GM23248 (cell line): ENCODE measurements at regions not wholly inside any gene's neighbourhood (a gene's known extent, or its start where the extent isn't known, plus 50 kb on each side); places are given as distances from the start of the nearest gene placed in this dataset.

Experiments
- DNase-seq: peaks from one replicate; pipeline ENCODE4 v3.0.0-alpha.2; 2015
- H2AFZ ChIP-seq: fragments of 200-600 bp; sonication (generic); 2 replicates; pipeline ENCODE4 v1.6.1; 2016; ENCODE audit warnings: antibody characterized with exemption
- H3F3A ChIP-seq: fragments of 200-600 bp; sonication (generic); 2 replicates; pipeline ENCODE4 v1.6.1; 2016; ENCODE audit warnings: mild to moderate bottlenecking, antibody characterized with exemption, mixed run types; ENCODE audit not compliant: insufficient read depth
- H3K27ac ChIP-seq: fragments of 200-600 bp; sonication (generic); 2 replicates; pipeline ENCODE4 v1.5.1; 2016; ENCODE audit warnings: mild to moderate bottlenecking
- H3K27me3 ChIP-seq: fragments of 200-600 bp; sonication (generic); replicated peaks from 2 replicates; pipeline ENCODE4 v1.6.1; 2016; ENCODE audit warnings: mild to moderate bottlenecking; ENCODE audit not compliant: insufficient read depth
- H3K36me3 ChIP-seq: fragments of 200-600 bp; sonication (generic); 2 replicates; pipeline ENCODE4 v1.6.1; 2016; ENCODE audit warnings: low read depth, mild to moderate bottlenecking
- H3K4me1 ChIP-seq: fragments of 200-600 bp; sonication (generic); 2 replicates; pipeline ENCODE4 v1.6.1; 2016; ENCODE audit warnings: mild to moderate bottlenecking; ENCODE audit not compliant: insufficient read depth
- H3K4me2 ChIP-seq: fragments of 200-600 bp; sonication (generic); one replicate; pipeline ENCODE4 v1.6.1; 2016; ENCODE audit warnings: mild to moderate bottlenecking; ENCODE audit not compliant: unreplicated experiment
- H3K4me3 ChIP-seq: fragments of 200-600 bp; sonication (generic); 2 replicates; pipeline ENCODE4 v1.5.1; 2016; ENCODE audit warnings: mild to moderate bottlenecking
- H3K79me2 ChIP-seq: fragments of 200-600 bp; sonication (generic); 2 replicates; pipeline ENCODE4 v1.6.1; 2016; ENCODE audit warnings: mild to moderate bottlenecking; ENCODE audit not compliant: insufficient read depth
- H3K9ac ChIP-seq: fragments of 200-600 bp; sonication (generic); 2 replicates; pipeline ENCODE4 v1.6.1; 2016; ENCODE audit warnings: mild to moderate bottlenecking
- H3K9me2 ChIP-seq: fragments of 200-600 bp; sonication (generic); 2 replicates; pipeline ENCODE4 v1.6.1; 2016; ENCODE audit warnings: mixed run types, mild to moderate bottlenecking, moderate library complexity; ENCODE audit not compliant: insufficient read depth
- H3K9me3 ChIP-seq: fragments of 200-600 bp; sonication (generic); one replicate; pipeline ENCODE4 v1.6.1; 2017; ENCODE audit warnings: low read depth
- H4K20me1 ChIP-seq: fragments of 200-600 bp; sonication (generic); 2 replicates; pipeline ENCODE4 v1.6.0; 2016; ENCODE audit not compliant: insufficient read depth
- EZH2 ChIP-seq: fragments of 200-600 bp; sonication (generic); IDR thresholded peaks from 2 replicates; pipeline ENCODE4 v1.6.1; 2018; ENCODE audit warnings: antibody characterized with exemption, mild to moderate bottlenecking; ENCODE audit not compliant: insufficient read depth, poor library complexity, severe bottlenecking
- EZH2phosphoT487 ChIP-seq: fragments of 200-600 bp; sonication (generic); IDR thresholded peaks from 2 replicates; pipeline ENCODE4 v1.6.1; 2018; ENCODE audit warnings: antibody characterized with exemption, moderate library complexity, mild to moderate bottlenecking, low read depth; ENCODE audit not compliant: insufficient read depth
- WGBS, 2 experiments: methylation state at CpG; one replicate each; pipeline ENCODE4 v1.1.6; 2015 to 2017; ENCODE audit warnings: low lambda C conversion rate in 2 of 2, low coverage in 1 of 2; ENCODE audit errors: missing lambda C conversion rate in 2 of 2; 5-methylcytosine and 5-hydroxymethylcytosine counted together
- in situ Hi-C: fragments of 300-500 bp; cut with MboI; formaldehyde crosslinking; loops from 2 replicates; pipeline ENCODE4 v1.15.0; 2020

DNA sequence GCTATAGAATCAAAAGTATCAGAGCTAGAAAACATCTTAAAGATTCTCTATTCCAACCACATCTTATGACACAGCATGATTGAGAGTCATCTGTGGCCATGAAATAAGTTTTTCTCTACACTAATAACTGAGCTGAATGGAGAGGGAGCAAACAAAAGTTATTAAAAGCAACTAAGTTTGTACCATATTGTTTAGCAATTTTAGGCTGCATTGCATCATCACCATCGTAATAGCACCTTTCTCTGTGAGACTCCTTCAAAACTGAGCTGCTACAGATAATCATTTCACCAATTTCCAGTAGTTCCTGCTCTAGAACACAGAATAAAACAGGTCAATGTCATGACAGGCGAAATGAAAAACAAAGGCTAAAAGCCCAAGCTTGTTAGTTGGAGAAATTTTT lies 1183.9 kb downstream of the DIAPH3 start:
- Histone ChIP-seq H3K27me3 (no peaks in the 10 kb centered on the region), H3K36me3 (no peaks in the 10 kb centered on the region), H3K4me1 (no peaks in the 10 kb centered on the region), H3F3A (no peaks in the 10 kb centered on the region), H3K79me2 (no peaks in the 10 kb centered on the region), H3K4me2 (no peak overlapping the region), H3K9ac (no peak overlapping the region), H3K27ac (no peak overlapping the region), H4K20me1 (no peaks in the 10 kb centered on the region), H3K9me3 (no peaks in the 10 kb centered on the region), H3K4me3 (no peak overlapping the region), H3K9me2 (no peaks in the 10 kb centered on the region), H2AFZ (no peak overlapping the region)
- in situ Hi-C loops = no loop called here
- TF ChIP-seq EZH2phosphoT487 (no peak), EZH2 (no peak)
- no peak for DNase-seq
- WGBS, 2 experiments = 3 to 5% methylated on average over 2 of the region's 2 CpGs

DNA sequence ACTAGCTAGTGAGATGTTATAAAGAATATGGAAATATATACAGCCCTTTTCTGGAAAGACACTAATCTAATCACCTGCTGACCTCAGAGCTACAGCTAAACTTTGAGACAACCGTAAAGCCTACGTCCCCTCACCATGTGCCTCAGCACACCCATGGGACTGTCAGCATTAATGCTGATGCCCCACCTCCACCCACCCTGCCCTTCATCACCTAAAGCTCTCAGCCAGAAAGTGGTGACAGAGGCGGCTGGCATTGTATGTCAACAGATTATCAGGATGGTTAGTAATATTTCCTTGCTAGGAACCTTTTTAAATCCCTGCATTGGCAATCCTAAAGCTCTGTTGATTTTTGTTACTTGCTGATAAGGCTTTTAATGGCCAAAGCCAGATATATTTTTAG lies 1177.9 kb downstream of the DIAPH3 start:
- Histone ChIP-seq H3K27ac (no peak overlapping the region), H3K9me3 (no peaks in the 10 kb centered on the region), H3K79me2 (no peaks in the 10 kb centered on the region), H4K20me1 (no peaks in the 10 kb centered on the region), H3K9me2 (no peaks in the 10 kb centered on the region), H3K9ac (no peak overlapping the region), H3K4me1 (no peaks in the 10 kb centered on the region), H3K27me3 (no peaks in the 10 kb centered on the region), H2AFZ (no peak overlapping the region), H3K4me2 (no peak overlapping the region), H3K4me3 (no peak overlapping the region), H3F3A (no peaks in the 10 kb centered on the region), H3K36me3 (no peaks in the 10 kb centered on the region)
- 29 to 33% methylated on average over 3 of the region's 3 CpGs for WGBS, 2 experiments
- TF ChIP-seq EZH2phosphoT487 (no peak), EZH2 (no peak)
- in situ Hi-C loops = no loop called here
- DNase-seq = no peak

DNA sequence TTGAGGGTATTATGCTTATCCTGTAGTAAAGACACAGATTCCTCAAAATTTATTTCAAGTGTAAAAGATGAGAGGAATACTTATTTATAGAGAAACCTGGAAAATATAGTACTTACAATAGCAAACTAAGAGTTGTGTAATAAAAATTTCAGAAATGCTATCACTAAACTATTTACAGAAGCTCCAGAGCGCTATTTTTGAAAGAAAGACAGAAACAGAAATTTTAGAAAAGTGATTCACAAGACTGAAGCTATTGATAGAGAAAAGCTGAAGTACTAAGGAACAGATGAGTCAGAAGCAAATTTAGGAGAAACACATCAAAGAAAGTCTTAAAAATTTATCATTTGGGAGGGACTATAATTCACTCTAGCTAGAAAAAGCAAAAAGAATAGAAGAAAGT lies 1174.2 kb downstream of the DIAPH3 start:
- Histone ChIP-seq H3F3A (no peaks in the 10 kb centered on the region), H3K4me3 (no peak overlapping the region), H3K9ac (no peak overlapping the region), H3K4me1 (no peaks in the 10 kb centered on the region), H3K9me2 (no peaks in the 10 kb centered on the region), H3K9me3 (no peaks in the 10 kb centered on the region), H3K4me2 (no peak overlapping the region), H3K27ac (no peak overlapping the region), H2AFZ (no peak overlapping the region), H3K27me3 (no peaks in the 10 kb centered on the region), H3K79me2 (no peaks in the 10 kb centered on the region), H3K36me3 (no peaks in the 10 kb centered on the region), H4K20me1 (no peaks in the 10 kb centered on the region)
- no peak for DNase-seq
- 6 to 9% methylated on average over 1 of the region's 1 CpG for WGBS, 2 experiments
- in situ Hi-C loops = no loop called here
- TF ChIP-seq EZH2phosphoT487 (no peak), EZH2 (no peak)

DNA sequence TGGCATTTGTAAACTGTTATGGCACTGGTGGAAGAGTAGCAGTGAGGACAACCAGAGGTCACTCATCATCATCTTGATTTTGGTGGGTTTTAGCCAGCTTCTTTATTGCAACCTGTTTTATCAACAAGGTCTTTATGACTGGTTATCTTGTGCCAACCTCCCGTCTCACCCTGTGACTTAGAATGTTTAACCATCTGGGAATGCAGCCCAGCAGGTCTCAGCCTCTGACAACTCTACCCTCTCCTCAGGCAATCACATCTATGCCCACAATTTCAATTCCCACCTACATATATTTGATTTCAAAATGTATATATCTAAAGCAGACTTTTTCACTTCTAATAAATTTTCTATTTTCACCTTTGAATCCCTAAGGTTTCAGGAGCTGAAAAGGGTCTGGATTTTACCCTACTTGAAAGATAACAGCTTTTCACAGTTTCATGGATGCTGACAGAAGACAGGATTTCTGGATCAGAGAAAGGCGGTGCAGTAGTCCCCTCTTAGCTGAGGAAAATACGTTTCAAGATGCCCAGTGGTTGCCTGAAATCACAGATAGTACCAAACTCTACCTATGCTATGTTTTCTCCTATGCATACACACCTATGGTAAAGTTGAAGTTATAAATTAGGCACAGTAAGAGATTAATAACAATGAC lies 1171.8 kb downstream of the DIAPH3 start:
- H2AFZ ChIP-seq = no peak overlapping the region
- in situ Hi-C loops = no loop called here
- H3K4me3 ChIP-seq = no peak overlapping the region
- H3K4me1 ChIP-seq = no peaks in the 10 kb centered on the region
- 14 to 25% methylated on average over 3 of the region's 3 CpGs for WGBS, 2 experiments
- no peaks in the 10 kb centered on the region for H4K20me1 ChIP-seq
- H3F3A ChIP-seq = no peaks in the 10 kb centered on the region
- no peaks in the 10 kb centered on the region for H3K9me2 ChIP-seq
- TF ChIP-seq EZH2 (no peak), EZH2phosphoT487 (no peak)
- H3K4me2 ChIP-seq = no peak overlapping the region
- H3K27ac ChIP-seq = no peak overlapping the region
- H3K36me3 ChIP-seq = no peaks in the 10 kb centered on the region
- no peak for DNase-seq
- H3K79me2 ChIP-seq = no peaks in the 10 kb centered on the region
- no peak overlapping the region for H3K9ac ChIP-seq
- H3K9me3 ChIP-seq = no peaks in the 10 kb centered on the region
- no peaks in the 10 kb centered on the region for H3K27me3 ChIP-seq

DNA sequence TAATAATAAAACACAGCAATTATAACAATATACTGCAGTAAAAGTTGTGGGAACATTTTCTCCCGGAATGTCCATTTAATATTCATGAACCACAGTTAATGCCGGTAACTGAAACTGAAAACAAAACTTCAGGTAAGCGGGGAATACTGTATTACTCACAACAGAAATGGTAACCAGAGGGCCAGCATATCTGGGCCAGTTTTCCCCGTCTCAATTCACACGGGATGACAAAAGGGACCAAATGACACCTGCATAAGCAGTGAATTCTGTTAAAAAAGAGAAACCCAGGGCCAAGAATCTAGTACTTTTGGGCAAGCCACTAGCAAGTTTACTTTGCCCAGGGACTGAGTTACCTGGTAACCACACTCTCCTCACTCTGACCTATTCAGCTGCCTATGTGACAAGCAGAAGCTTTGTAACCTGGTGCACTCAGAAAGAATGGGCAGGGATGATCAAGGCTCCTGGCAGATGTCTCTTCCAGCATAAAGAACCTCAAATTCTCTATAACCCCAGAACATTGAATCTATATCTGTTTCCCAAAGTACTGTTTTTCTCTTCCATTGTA lies 1171.2 kb downstream of the DIAPH3 start:
- no peak overlapping the region for H3K4me3 ChIP-seq
- H3F3A ChIP-seq = no peaks in the 10 kb centered on the region
- H3K27ac ChIP-seq = no peak overlapping the region
- in situ Hi-C loops = no loop called here
- DNase-seq = no peak
- 35 to 42% methylated on average over 5 of the region's 5 CpGs for WGBS, 2 experiments
- no peak overlapping the region for H3K9ac ChIP-seq
- no peaks in the 10 kb centered on the region for H3K9me2 ChIP-seq
- H3K27me3 ChIP-seq = no peaks in the 10 kb centered on the region
- H2AFZ ChIP-seq = no peak overlapping the region
- TF ChIP-seq EZH2phosphoT487 (no peak), EZH2 (no peak)
- H3K4me2 ChIP-seq = no peak overlapping the region
- H3K79me2 ChIP-seq = no peaks in the 10 kb centered on the region
- H4K20me1 ChIP-seq = no peaks in the 10 kb centered on the region
- no peaks in the 10 kb centered on the region for H3K36me3 ChIP-seq
- no peaks in the 10 kb centered on the region for H3K9me3 ChIP-seq
- H3K4me1 ChIP-seq = no peaks in the 10 kb centered on the region
